ENCODE measurements at regions not wholly inside any gene's neighbourhood (a gene's known extent, or its start where the extent isn't known, plus 50 kb on each side); places are given as distances from the start of the nearest gene placed in this dataset.

DNA sequence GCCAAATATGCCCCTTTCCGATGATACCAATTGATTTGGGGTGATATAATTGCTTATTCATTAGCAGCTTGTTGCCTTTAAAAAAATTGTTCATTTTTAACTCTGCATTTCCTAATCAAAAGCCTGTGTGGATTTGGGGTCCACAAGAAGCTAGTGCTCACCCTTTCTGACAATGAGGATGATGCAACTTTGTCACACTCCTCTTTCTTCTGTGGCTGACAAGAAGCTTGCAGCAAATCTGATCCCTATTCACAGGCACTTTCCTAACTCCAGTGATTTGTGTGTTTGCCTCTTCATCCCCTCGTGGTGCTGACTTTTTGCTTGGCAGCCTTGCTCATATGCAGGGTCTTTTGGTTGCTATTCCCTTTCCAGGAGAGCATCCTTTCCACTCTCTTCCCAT, 182.7 kb upstream of the LDB2 start:
- peaks cover 0 to 12% (median 0%) of the 10 kb centered on the region in 3 donors for H3K27me3 ChIP-seq (ENCODE audit: control insufficient read depth in 3 of 3, insufficient read depth in 3 of 3, low read length in 2 of 3)
- H3K27ac ChIP-seq (ENCODE audit: low read depth in 1 of 2, low read length in 1 of 2) = no peak overlapping the region
- H3K9me3 ChIP-seq (ENCODE audit: control insufficient read depth in 4 of 4, insufficient read depth in 3 of 4, low read length in 3 of 4) = no peaks in the 10 kb centered on the region
- no peak for TF ChIP-seq CTCF (IDR thresholded peaks at IDR 0.05; ENCODE audit: control extremely low read depth, extremely low read depth)
- no peaks in the 10 kb centered on the region for H3K36me3 ChIP-seq (ENCODE audit: control insufficient read depth in 4 of 4, insufficient read depth in 4 of 4, low read length in 4 of 4)
- H3K4me3 ChIP-seq = no peak overlapping the region
- H3K9ac ChIP-seq (ENCODE audit: insufficient read depth in 1 of 2, low read length in 2 of 2) = no peak overlapping the region
- ATAC-seq (ENCODE audit: insufficient read depth, low FRiP score) (no peak), DNase-seq (peak in 1 of 3 donors; percentile 6)
- no peaks in the 10 kb centered on the region for H3K4me1 ChIP-seq (ENCODE audit: control insufficient read depth in 5 of 5, insufficient read depth in 5 of 5, low read length in 5 of 5)
- WGBS, 2 donors = 65 to 71% methylated on average over 2 of the region's 2 CpGs

DNA sequence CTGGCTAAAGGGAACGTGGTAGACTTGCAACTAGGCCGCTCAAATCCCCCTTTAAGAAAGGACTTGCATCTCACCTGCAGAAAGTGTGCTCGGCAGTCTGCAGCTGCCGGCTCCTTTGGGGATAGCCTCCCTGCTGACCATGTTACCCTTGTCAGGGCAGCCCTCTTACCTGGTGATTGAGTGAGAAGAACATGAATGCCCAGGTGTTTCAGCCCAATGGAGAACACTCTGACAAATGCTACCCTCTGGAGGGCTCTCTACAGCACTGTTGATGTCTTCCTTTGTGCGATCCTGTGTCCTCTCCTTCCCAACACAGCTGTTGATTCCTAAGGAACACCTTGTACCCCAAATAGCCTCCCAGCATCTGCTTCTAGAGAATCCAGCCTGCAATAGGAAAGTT, 178.7 kb upstream of the LDB2 start:
- no peak for TF ChIP-seq CTCF (IDR thresholded peaks at IDR 0.05; ENCODE audit: control extremely low read depth, extremely low read depth)
- Histone ChIP-seq H3K4me1 (ENCODE audit: control insufficient read depth in 5 of 5, insufficient read depth in 5 of 5, low read length in 5 of 5) (peaks cover 0 to 6% (median 0%) of the 10 kb centered on the region in 5 donors), H3K9me3 (ENCODE audit: control insufficient read depth in 4 of 4, insufficient read depth in 3 of 4, low read length in 3 of 4) (no peaks in the 10 kb centered on the region), H3K27ac (ENCODE audit: low read depth in 1 of 2, low read length in 1 of 2) (no peak overlapping the region), H3K36me3 (ENCODE audit: control insufficient read depth in 4 of 4, insufficient read depth in 4 of 4, low read length in 4 of 4) (no peaks in the 10 kb centered on the region), H3K4me3 (no peak overlapping the region), H3K9ac (ENCODE audit: insufficient read depth in 1 of 2, low read length in 2 of 2) (no peak overlapping the region), H3K27me3 (ENCODE audit: control insufficient read depth in 3 of 3, insufficient read depth in 3 of 3, low read length in 2 of 3) (peaks cover 0 to 21% (median 10%) of the 10 kb centered on the region in 3 donors)
- DNase-seq (no peak), ATAC-seq (ENCODE audit: insufficient read depth, low FRiP score) (no peak)
- WGBS, 2 donors = 90% methylated on average over 5 of the region's 5 CpGs

DNA sequence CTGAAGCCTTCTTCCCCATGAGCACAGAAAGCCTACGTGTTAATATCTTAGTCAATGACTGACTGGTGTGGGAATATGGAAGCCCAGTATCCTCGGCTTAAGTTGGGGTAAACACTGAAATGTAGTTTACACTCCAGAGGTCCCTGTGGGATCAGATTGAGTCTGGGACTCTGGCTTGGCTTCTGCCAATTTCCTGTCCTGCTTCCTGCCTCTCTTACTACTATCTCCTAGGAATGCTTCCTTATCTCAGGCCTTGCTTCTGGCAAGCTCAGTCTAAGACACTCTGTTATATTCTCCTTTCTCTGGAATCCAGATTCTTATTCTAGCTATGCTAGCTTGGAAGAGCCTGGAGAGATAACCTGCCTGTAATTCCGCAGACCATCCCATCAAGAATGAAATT, 174.0 kb upstream of the LDB2 start:
- Histone ChIP-seq H3K9me3 (ENCODE audit: control insufficient read depth in 4 of 4, insufficient read depth in 3 of 4, low read length in 3 of 4) (peaks cover 0 to 3% (median 0%) of the 10 kb centered on the region in 4 donors), H3K27ac (ENCODE audit: low read depth in 1 of 2, low read length in 1 of 2) (peak overlapping the region in 1 of 2 donors; percentile 17), H3K9ac (ENCODE audit: insufficient read depth in 1 of 2, low read length in 2 of 2) (no peak overlapping the region), H3K27me3 (ENCODE audit: control insufficient read depth in 3 of 3, insufficient read depth in 3 of 3, low read length in 2 of 3) (peaks cover 0 to 21% (median 11%) of the 10 kb centered on the region in 3 donors), H3K4me1 (ENCODE audit: control insufficient read depth in 5 of 5, insufficient read depth in 5 of 5, low read length in 5 of 5) (peaks cover 0 to 17% (median 4%) of the 10 kb centered on the region in 5 donors), H3K4me3 (no peak overlapping the region), H3K36me3 (ENCODE audit: control insufficient read depth in 4 of 4, insufficient read depth in 4 of 4, low read length in 4 of 4) (no peaks in the 10 kb centered on the region)
- ATAC-seq (ENCODE audit: insufficient read depth, low FRiP score) (no peak), DNase-seq (peak in 2 of 3 donors; percentile 26 to 41)
- 58 to 67% methylated on average over 3 of the region's 3 CpGs for WGBS, 2 donors
- no peak for TF ChIP-seq CTCF (IDR thresholded peaks at IDR 0.05; ENCODE audit: control extremely low read depth, extremely low read depth)

- Histone ChIP-seq H3K9ac (ENCODE audit: insufficient read depth in 1 of 2, low read length in 2 of 2) (no peak overlapping the region), H3K9me3 (ENCODE audit: control insufficient read depth in 4 of 4, insufficient read depth in 3 of 4, low read length in 3 of 4) (peaks cover 0 to 3% (median 0%) of the 10 kb centered on the region in 4 donors), H3K4me1 (ENCODE audit: control insufficient read depth in 5 of 5, insufficient read depth in 5 of 5, low read length in 5 of 5) (peaks cover 0 to 17% (median 4%) of the 10 kb centered on the region in 5 donors), H3K4me3 (no peak overlapping the region), H3K27me3 (ENCODE audit: control insufficient read depth in 3 of 3, insufficient read depth in 3 of 3, low read length in 2 of 3) (peaks cover 0 to 24% (median 21%) of the 10 kb centered on the region in 3 donors), H3K27ac (ENCODE audit: low read depth in 1 of 2, low read length in 1 of 2) (no peak overlapping the region), H3K36me3 (ENCODE audit: control insufficient read depth in 4 of 4, insufficient read depth in 4 of 4, low read length in 4 of 4) (no peaks in the 10 kb centered on the region)
- WGBS, 2 donors = 68 to 77% methylated on average over 4 of the region's 4 CpGs
- TF ChIP-seq CTCF (IDR thresholded peaks at IDR 0.05; ENCODE audit: control extremely low read depth, extremely low read depth) = no peak
- ATAC-seq (ENCODE audit: insufficient read depth, low FRiP score) (no peak), DNase-seq (peak; percentile 85 to 99 (median 98))
These were observed 170.4 kb upstream of the LDB2 start for GRCh38 chr4:17068891-17069290.
